Nephron progenitor cell (in vitro differentiated cells): ENCODE measurements at regions not wholly inside any gene's neighbourhood (a gene's known extent, or its start where the extent isn't known, plus 50 kb on each side); places are given as distances from the start of the nearest gene placed in this dataset.

Source experiments
- DNase-seq: peaks from one replicate; pipeline ENCODE4 v3.0.0; 2021
- H3K27ac Mint-ChIP-seq: 2 replicates; pipeline ENCODE4 v1.8.0; 2021; ENCODE audit warnings: mild to moderate bottlenecking, moderate library complexity, mixed read lengths
- H3K27me3 Mint-ChIP-seq: 2 replicates; pipeline ENCODE4 v1.8.0; 2021; ENCODE audit warnings: mild to moderate bottlenecking, low read depth, mixed read lengths; ENCODE audit not compliant: poor library complexity
- H3K36me3 Mint-ChIP-seq: 2 replicates; pipeline ENCODE4 v1.8.0; 2021; ENCODE audit warnings: low read depth, mixed read lengths
- H3K4me1 Mint-ChIP-seq: 2 replicates; pipeline ENCODE4 v1.8.0; 2021; ENCODE audit warnings: mixed read lengths
- H3K4me3 Mint-ChIP-seq: 2 replicates; pipeline ENCODE4 v1.8.0; 2021; ENCODE audit warnings: mild to moderate bottlenecking, moderate library complexity, mixed read lengths
- H3K9me3 Mint-ChIP-seq: 2 replicates; pipeline ENCODE4 v1.8.0; 2021; ENCODE audit warnings: mild to moderate bottlenecking, moderate library complexity, mixed read lengths
- TF ChIP-seq, protein P1 (sequence below): fragments of 200-600 bp; sonication (generic); IDR thresholded peaks from 2 replicates; pipeline ENCODE4 v1.5.0; 2021; ENCODE audit warnings: antibody characterized with exemption

- peaks cover 9% of the 10 kb centered on the region for H3K27me3 Mint-ChIP-seq
- H3K9me3 Mint-ChIP-seq = no peaks in the 10 kb centered on the region
- H3K36me3 Mint-ChIP-seq = no peaks in the 10 kb centered on the region
Observed at GRCh38 chr13:30032263-30032662, 181.8 kb upstream of the UBL3 start.

GRCh38 chr13:30031488-30031887 lies 181.1 kb upstream of the UBL3 start:
- Mint-ChIP-seq H3K4me3 (no peak overlapping the region), H3K27ac (no peak overlapping the region), H3K36me3 (no peaks in the 10 kb centered on the region), H3K9me3 (no peaks in the 10 kb centered on the region), H3K4me1 (peaks cover 8% of the 10 kb centered on the region), H3K27me3 (peaks cover 9% of the 10 kb centered on the region)
- no peak for DNase-seq
- TF ChIP-seq, protein P1, sequence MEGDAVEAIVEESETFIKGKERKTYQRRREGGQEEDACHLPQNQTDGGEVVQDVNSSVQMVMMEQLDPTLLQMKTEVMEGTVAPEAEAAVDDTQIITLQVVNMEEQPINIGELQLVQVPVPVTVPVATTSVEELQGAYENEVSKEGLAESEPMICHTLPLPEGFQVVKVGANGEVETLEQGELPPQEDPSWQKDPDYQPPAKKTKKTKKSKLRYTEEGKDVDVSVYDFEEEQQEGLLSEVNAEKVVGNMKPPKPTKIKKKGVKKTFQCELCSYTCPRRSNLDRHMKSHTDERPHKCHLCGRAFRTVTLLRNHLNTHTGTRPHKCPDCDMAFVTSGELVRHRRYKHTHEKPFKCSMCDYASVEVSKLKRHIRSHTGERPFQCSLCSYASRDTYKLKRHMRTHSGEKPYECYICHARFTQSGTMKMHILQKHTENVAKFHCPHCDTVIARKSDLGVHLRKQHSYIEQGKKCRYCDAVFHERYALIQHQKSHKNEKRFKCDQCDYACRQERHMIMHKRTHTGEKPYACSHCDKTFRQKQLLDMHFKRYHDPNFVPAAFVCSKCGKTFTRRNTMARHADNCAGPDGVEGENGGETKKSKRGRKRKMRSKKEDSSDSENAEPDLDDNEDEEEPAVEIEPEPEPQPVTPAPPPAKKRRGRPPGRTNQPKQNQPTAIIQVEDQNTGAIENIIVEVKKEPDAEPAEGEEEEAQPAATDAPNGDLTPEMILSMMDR = no peak

More at GRCh38 chr13:30032263-30032662, 181.8 kb upstream of the UBL3 start:
- TF ChIP-seq, protein P1 = no peak
- H3K4me1 Mint-ChIP-seq = peaks cover 10% of the 10 kb centered on the region
- H3K4me3 Mint-ChIP-seq = no peak overlapping the region
- no peak overlapping the region for H3K27ac Mint-ChIP-seq
- DNase-seq = no peak

DNA sequence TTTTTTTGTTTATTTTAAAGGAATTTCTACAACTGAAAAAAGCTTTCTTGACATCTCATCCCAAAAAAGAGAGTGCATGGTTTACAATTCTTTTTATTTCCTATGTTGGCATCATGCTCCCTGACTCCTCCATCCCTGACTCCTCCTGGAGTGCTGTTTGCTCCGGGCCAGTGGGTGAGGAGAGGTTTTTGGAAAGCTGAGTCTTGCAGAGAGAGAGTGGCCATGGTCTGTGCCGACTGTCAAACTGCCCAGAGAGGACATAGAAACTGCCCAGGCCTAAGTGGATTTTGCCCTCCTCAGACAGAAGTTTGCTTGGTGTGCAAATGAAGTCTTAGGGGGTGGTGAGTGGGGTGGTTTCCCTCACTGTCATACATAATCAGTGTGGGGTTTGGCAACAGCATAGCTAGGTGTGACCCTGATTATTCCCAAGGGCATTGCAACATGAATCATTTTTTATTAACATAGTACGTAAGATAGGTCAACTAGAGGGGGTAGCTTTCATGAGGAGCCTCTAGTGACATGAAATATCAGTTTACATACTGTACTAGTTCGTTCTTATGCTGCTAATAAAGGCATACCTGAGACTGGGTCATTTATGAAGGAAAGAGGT lies 179.8 kb upstream of the UBL3 start:
- Mint-ChIP-seq H3K9me3 (no peaks in the 10 kb centered on the region), H3K4me1 (peaks cover 8% of the 10 kb centered on the region), H3K27ac (no peak overlapping the region), H3K36me3 (no peaks in the 10 kb centered on the region), H3K27me3 (peaks cover 10% of the 10 kb centered on the region), H3K4me3 (no peak overlapping the region)
- TF ChIP-seq, protein P1 = no peak
- DNase-seq = no peak

DNA sequence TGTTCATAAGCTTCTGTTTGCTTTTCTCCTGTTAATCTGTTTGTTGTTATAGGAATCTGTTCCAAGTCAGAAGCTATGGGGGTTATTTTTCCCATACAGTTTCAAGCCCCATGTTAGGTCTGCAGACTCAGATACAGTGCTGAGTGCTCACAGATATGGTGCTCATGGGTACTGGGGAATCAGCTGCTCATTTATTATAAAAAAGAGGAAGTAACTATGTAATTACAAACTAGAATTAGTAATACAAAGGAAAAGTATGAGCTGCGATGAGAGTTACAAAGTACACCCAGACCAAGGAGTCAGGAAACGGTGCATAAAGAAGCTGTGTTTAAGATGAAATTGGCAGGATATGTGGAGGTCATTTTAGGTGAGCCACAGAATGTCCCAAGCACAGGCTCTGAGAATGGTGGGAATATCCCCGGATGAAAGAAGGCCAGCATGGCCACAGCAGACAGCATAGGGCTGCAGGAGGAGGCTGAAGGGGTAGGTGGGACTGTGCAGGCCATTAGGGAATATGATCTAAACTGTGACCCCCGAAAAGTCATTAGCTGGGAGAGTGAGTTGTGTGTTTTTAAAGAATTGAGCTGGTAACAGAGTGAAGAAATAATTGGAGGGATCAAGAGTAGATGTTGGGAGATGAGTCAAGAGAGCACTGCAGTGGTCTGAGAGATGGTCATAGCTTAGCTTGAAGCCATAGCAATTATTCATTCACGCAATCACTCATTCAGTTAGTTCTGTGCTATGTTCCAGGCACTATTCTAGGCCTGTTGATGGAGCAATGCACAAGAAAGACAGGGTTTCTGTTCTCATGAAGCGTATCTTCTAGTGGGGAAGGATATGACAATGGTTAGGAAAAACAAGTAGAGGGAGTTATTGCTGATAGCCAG lies 177.4 kb upstream of the UBL3 start:
- no peak for DNase-seq
- H3K9me3 Mint-ChIP-seq = no peaks in the 10 kb centered on the region
- TF ChIP-seq, protein P1 = no peak
- H3K27ac Mint-ChIP-seq = no peak overlapping the region
- H3K27me3 Mint-ChIP-seq = peaks cover 10% of the 10 kb centered on the region
- H3K36me3 Mint-ChIP-seq = no peaks in the 10 kb centered on the region
- peaks cover 6% of the 10 kb centered on the region for H3K4me1 Mint-ChIP-seq
- H3K4me3 Mint-ChIP-seq = no peak overlapping the region

- Mint-ChIP-seq H3K4me1 (peaks cover 12% of the 10 kb centered on the region), H3K27me3 (peaks cover 7% of the 10 kb centered on the region), H3K9me3 (no peaks in the 10 kb centered on the region), H3K36me3 (no peaks in the 10 kb centered on the region), H3K4me3 (no peak overlapping the region), H3K27ac (no peak overlapping the region)
- DNase-seq = no peak
- TF ChIP-seq, protein P1 = no peak
Observed at GRCh38 chr13:30026909-30027308, 176.5 kb upstream of the UBL3 start.
